Osteoblast (primary cell): ENCODE measurements at regions not wholly inside any gene's neighbourhood (a gene's known extent, or its start where the extent isn't known, plus 50 kb on each side); places are given as distances from the start of the nearest gene placed in this dataset.

Experiments used
- DNase-seq: peaks from one replicate; pipeline ENCODE4 v3.0.0; 2011; ENCODE audit warnings: low spot score, mixed read lengths; ENCODE audit not compliant: insufficient read length; ENCODE audit errors: missing footprints
- H2AFZ ChIP-seq: 2 replicates; pipeline ENCODE4 v1.6.0; 2011; ENCODE audit warnings: mild to moderate bottlenecking, low read length
- H3K27ac ChIP-seq: 2 replicates; pipeline ENCODE4 v1.5.1; 2011; ENCODE audit warnings: mild to moderate bottlenecking, low read depth, low read length, moderate library complexity
- H3K27me3 ChIP-seq: 2 replicates; pipeline ENCODE4 v1.6.0; 2012; ENCODE audit warnings: mild to moderate bottlenecking, control low read depth, inconsistent platforms, low read length, moderate library complexity; ENCODE audit not compliant: insufficient read depth
- H3K36me3 ChIP-seq: 2 replicates; pipeline ENCODE4 v1.5.1; 2011; ENCODE audit warnings: mild to moderate bottlenecking, low read length, control low read depth, moderate library complexity; ENCODE audit not compliant: insufficient read depth
- H3K4me1 ChIP-seq: 2 replicates; pipeline ENCODE4 v1.5.1; 2011; ENCODE audit warnings: mild to moderate bottlenecking, low read length, control low read depth, moderate library complexity; ENCODE audit not compliant: insufficient read depth
- H3K4me2 ChIP-seq: 2 replicates; pipeline ENCODE4 v1.6.0; 2011; ENCODE audit warnings: mild to moderate bottlenecking, low read length; ENCODE audit not compliant: insufficient read depth
- H3K4me3 ChIP-seq: fragments of 200-600 bp; sonication (generic); 3 replicates; pipeline ENCODE4 v1.5.1; 2012; ENCODE audit warnings: mild to moderate bottlenecking, low read length, inconsistent platforms; ENCODE audit not compliant: insufficient read depth
- H3K79me2 ChIP-seq: 2 replicates; pipeline ENCODE4 v1.6.0; 2012; ENCODE audit warnings: mild to moderate bottlenecking, low read length, control low read depth, inconsistent platforms; ENCODE audit not compliant: insufficient read depth
- H3K9me3 ChIP-seq: 2 replicates; pipeline ENCODE4 v1.5.1; 2011; ENCODE audit warnings: low read depth, low read length, control low read depth
- H4K20me1 ChIP-seq: 2 replicates; pipeline ENCODE4 v1.6.0; 2012; ENCODE audit warnings: mild to moderate bottlenecking, low read length, control low read depth; ENCODE audit not compliant: insufficient read depth
- TF ChIP-seq, protein P1 (sequence below): IDR thresholded peaks from 2 replicates; pipeline ENCODE4 v1.5.1; 2011; ENCODE audit warnings: mild to moderate bottlenecking, low read depth, low read length, moderate library complexity; ENCODE audit errors: extremely low read depth

GRCh38 chr5:116930616-116931015 is 356.0 kb upstream of the SEMA6A start:
- Histone ChIP-seq H3K27ac (no peak overlapping the region), H3K79me2 (no peaks in the 10 kb centered on the region), H4K20me1 (no peaks in the 10 kb centered on the region), H3K4me3 (no peak overlapping the region), H3K9me3 (no peaks in the 10 kb centered on the region), H3K27me3 (no peaks in the 10 kb centered on the region), H3K36me3 (no peaks in the 10 kb centered on the region), H3K4me1 (no peaks in the 10 kb centered on the region), H3K4me2 (no peak overlapping the region), H2AFZ (no peak overlapping the region)
- DNase-seq = no peak
- TF ChIP-seq, protein P1, sequence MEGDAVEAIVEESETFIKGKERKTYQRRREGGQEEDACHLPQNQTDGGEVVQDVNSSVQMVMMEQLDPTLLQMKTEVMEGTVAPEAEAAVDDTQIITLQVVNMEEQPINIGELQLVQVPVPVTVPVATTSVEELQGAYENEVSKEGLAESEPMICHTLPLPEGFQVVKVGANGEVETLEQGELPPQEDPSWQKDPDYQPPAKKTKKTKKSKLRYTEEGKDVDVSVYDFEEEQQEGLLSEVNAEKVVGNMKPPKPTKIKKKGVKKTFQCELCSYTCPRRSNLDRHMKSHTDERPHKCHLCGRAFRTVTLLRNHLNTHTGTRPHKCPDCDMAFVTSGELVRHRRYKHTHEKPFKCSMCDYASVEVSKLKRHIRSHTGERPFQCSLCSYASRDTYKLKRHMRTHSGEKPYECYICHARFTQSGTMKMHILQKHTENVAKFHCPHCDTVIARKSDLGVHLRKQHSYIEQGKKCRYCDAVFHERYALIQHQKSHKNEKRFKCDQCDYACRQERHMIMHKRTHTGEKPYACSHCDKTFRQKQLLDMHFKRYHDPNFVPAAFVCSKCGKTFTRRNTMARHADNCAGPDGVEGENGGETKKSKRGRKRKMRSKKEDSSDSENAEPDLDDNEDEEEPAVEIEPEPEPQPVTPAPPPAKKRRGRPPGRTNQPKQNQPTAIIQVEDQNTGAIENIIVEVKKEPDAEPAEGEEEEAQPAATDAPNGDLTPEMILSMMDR = no peak

DNA sequence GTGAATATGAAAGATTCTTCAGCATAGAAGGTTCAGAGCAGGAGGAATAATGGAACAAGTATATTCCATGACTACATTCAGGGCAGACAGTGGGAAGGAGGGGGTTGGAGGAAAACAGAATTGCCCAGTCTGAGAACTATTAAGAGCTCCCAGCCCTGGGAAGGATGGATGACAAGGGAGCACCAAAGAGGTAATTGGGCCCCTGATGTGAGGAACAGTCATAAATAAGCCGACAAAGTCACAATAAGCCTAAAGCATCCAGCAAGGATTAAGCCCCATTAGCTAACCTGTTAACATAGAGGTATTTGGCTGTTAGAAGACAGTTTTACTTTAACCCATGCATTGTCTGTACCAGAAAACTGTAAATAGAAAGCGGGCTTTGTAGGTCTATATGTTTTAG is 348.7 kb upstream of the SEMA6A start:
- Histone ChIP-seq H3K9me3 (peaks cover 5% of the 10 kb centered on the region), H4K20me1 (no peaks in the 10 kb centered on the region), H2AFZ (no peak overlapping the region), H3K27ac (no peak overlapping the region), H3K79me2 (no peaks in the 10 kb centered on the region), H3K4me1 (no peaks in the 10 kb centered on the region), H3K4me3 (no peak overlapping the region), H3K36me3 (no peaks in the 10 kb centered on the region), H3K27me3 (no peaks in the 10 kb centered on the region), H3K4me2 (no peak overlapping the region)
- TF ChIP-seq, protein P1 = no peak
- DNase-seq = no peak

DNA sequence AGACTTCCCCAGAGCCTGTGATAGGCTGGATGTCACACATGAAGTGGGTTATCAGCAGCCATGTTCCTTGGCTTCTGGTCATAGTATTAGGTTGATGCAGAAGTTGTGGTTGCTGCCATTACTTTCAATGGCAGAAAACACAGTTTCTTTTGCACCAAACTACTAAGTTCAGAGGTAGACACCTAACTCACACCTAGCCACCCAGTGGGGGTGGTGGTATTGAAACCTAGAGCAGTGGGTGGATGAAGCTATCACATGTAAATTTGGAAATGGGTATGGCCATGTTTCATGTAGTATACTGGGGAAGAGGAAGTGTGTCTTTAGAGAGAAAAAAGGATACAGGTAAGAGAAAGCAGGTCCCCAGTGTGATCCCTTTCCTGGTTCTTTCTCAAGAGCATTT is 347.9 kb upstream of the SEMA6A start:
- Histone ChIP-seq H3K27me3 (no peaks in the 10 kb centered on the region), H3K4me2 (no peak overlapping the region), H3K4me1 (no peaks in the 10 kb centered on the region), H3K36me3 (no peaks in the 10 kb centered on the region), H3K4me3 (no peak overlapping the region), H3K27ac (no peak overlapping the region), H3K9me3 (peaks cover 5% of the 10 kb centered on the region), H3K79me2 (no peaks in the 10 kb centered on the region), H4K20me1 (no peaks in the 10 kb centered on the region), H2AFZ (no peak overlapping the region)
- TF ChIP-seq, protein P1 = no peak
- DNase-seq = no peak

- Histone ChIP-seq H3K4me3 (no peak overlapping the region), H3K36me3 (no peaks in the 10 kb centered on the region), H3K27ac (no peak overlapping the region), H3K27me3 (no peaks in the 10 kb centered on the region), H2AFZ (no peak overlapping the region), H3K4me2 (no peak overlapping the region), H3K4me1 (no peaks in the 10 kb centered on the region), H3K79me2 (no peaks in the 10 kb centered on the region), H4K20me1 (no peaks in the 10 kb centered on the region), H3K9me3 (peaks cover 5% of the 10 kb centered on the region)
- DNase-seq = no peak
- TF ChIP-seq, protein P1 = no peak
Observed at GRCh38 chr5:116914869-116915504, 340.4 kb upstream of the SEMA6A start.
